Loucy (cell line): ENCODE measurements at regions not wholly inside any gene's neighbourhood (a gene's known extent, or its start where the extent isn't known, plus 50 kb on each side); places are given as distances from the start of the nearest gene placed in this dataset.

Experiments used
- H2AFZ ChIP-seq: fragments of 200-600 bp; sonication (generic); 2 replicates; pipeline ENCODE4 v1.6.0; 2016; ENCODE audit warnings: antibody characterized with exemption, mild to moderate bottlenecking, low read length, moderate library complexity
- H3F3A ChIP-seq: fragments of 200-600 bp; 2 replicates; pipeline ENCODE4 v1.6.0; 2016; ENCODE audit warnings: antibody characterized with exemption, low read depth, mild to moderate bottlenecking
- H3K27me3 ChIP-seq: fragments of 200-600 bp; sonication (generic); 2 replicates; pipeline ENCODE4 v1.6.1; 2014; ENCODE audit warnings: low read length, mild to moderate bottlenecking; ENCODE audit not compliant: insufficient read depth, poor library complexity, severe bottlenecking
- H3K36me3 ChIP-seq: fragments of 200-600 bp; sonication (generic); 2 replicates; pipeline ENCODE4 v1.6.1; 2016; ENCODE audit warnings: low read length; ENCODE audit not compliant: insufficient read depth
- H3K4me1 ChIP-seq: fragments of 200-600 bp; sonication (generic); 2 replicates; pipeline ENCODE4 v1.5.1; 2014; ENCODE audit warnings: low read length, mild to moderate bottlenecking; ENCODE audit not compliant: insufficient read depth, poor library complexity, severe bottlenecking
- H3K4me2 ChIP-seq: fragments of 200-600 bp; sonication (generic); 2 replicates; pipeline ENCODE4 v1.6.0; 2014; ENCODE audit warnings: antibody characterized with exemption, low read length, low read depth, mild to moderate bottlenecking; ENCODE audit not compliant: poor library complexity, severe bottlenecking
- H3K4me3 ChIP-seq: fragments of 200-600 bp; sonication (generic); 2 replicates; pipeline ENCODE4 v1.5.1; 2014; ENCODE audit warnings: low read length, mild to moderate bottlenecking, mixed read lengths; ENCODE audit not compliant: poor library complexity, severe bottlenecking
- H3K79me2 ChIP-seq: fragments of 200-600 bp; sonication (generic); 2 replicates; pipeline ENCODE4 v1.6.1; 2014; ENCODE audit warnings: low read length; ENCODE audit not compliant: insufficient read depth
- H3K9ac ChIP-seq: fragments of 200-600 bp; sonication (generic); 2 replicates; pipeline ENCODE4 v1.6.0; 2014; ENCODE audit warnings: mild to moderate bottlenecking, low read depth, low read length, moderate library complexity; ENCODE audit not compliant: poor library complexity, severe bottlenecking
- H3K9me2 ChIP-seq: fragments of 200-600 bp; sonication (generic); replicated peaks from 2 replicates; pipeline ENCODE4 v1.6.1; 2016; ENCODE audit warnings: low read depth, low read length, mixed read lengths
- H3K9me3 ChIP-seq: fragments of 200-600 bp; sonication (generic); 2 replicates; pipeline ENCODE4 v1.6.1; 2014; ENCODE audit warnings: mild to moderate bottlenecking, antibody characterized with exemption, low read length, low read depth; ENCODE audit not compliant: insufficient read depth
- H4K20me1 ChIP-seq: fragments of 200-600 bp; sonication (generic); 2 replicates; pipeline ENCODE4 v1.6.0; 2014; ENCODE audit warnings: antibody characterized with exemption, low read length, mild to moderate bottlenecking; ENCODE audit not compliant: insufficient read depth, poor library complexity, severe bottlenecking
- EZH2phosphoT487 ChIP-seq: fragments of 200-600 bp; IDR thresholded peaks from 2 replicates; pipeline ENCODE4 v1.6.1; 2018; ENCODE audit warnings: antibody characterized with exemption, mild to moderate bottlenecking, moderate library complexity, borderline replicate concordance
- TF ChIP-seq, protein P1 (sequence below): fragments of 200-600 bp; sonication (generic); conservative IDR thresholded peaks from 2 replicates; pipeline ENCODE4 v1.5.1; 2014; ENCODE audit warnings: mild to moderate bottlenecking, antibody characterized with exemption, low read length

DNA sequence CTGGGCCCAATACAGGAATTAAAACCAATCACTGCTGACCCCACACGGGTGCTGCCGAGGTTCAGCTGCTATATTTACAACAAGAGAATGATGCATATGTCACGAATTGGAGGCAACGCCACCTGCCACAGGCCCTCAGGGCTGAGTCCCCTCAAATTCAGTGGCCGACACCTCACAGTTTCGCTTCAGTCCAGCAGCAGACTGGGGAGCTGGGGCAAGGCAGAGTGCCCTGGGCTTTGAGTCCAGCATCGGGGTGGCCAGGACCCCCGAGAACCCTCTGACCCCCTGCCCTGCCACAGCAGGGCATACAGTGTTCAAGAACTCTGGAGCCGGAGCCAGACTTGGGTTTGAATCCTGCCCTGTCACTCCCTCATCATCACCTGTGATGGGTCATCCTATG, 247.2 kb downstream of the CTTN start:
- Histone ChIP-seq H3F3A (no peaks in the 10 kb centered on the region), H3K36me3 (no peaks in the 10 kb centered on the region), H3K4me2 (no peak overlapping the region), H3K4me1 (no peaks in the 10 kb centered on the region), H3K9me3 (peaks cover 5% of the 10 kb centered on the region; the same call in 1 of the 2 replicates), H3K9me2 (no peaks in the 10 kb centered on the region), H3K4me3 (no peak overlapping the region), H2AFZ (no peak overlapping the region), H3K9ac (no peak overlapping the region), H3K27me3 (no peaks in the 10 kb centered on the region), H3K79me2 (no peaks in the 10 kb centered on the region), H4K20me1 (no peaks in the 10 kb centered on the region)
- TF ChIP-seq, protein P1, sequence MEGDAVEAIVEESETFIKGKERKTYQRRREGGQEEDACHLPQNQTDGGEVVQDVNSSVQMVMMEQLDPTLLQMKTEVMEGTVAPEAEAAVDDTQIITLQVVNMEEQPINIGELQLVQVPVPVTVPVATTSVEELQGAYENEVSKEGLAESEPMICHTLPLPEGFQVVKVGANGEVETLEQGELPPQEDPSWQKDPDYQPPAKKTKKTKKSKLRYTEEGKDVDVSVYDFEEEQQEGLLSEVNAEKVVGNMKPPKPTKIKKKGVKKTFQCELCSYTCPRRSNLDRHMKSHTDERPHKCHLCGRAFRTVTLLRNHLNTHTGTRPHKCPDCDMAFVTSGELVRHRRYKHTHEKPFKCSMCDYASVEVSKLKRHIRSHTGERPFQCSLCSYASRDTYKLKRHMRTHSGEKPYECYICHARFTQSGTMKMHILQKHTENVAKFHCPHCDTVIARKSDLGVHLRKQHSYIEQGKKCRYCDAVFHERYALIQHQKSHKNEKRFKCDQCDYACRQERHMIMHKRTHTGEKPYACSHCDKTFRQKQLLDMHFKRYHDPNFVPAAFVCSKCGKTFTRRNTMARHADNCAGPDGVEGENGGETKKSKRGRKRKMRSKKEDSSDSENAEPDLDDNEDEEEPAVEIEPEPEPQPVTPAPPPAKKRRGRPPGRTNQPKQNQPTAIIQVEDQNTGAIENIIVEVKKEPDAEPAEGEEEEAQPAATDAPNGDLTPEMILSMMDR, result no peak
- no peak for TF ChIP-seq EZH2phosphoT487

DNA sequence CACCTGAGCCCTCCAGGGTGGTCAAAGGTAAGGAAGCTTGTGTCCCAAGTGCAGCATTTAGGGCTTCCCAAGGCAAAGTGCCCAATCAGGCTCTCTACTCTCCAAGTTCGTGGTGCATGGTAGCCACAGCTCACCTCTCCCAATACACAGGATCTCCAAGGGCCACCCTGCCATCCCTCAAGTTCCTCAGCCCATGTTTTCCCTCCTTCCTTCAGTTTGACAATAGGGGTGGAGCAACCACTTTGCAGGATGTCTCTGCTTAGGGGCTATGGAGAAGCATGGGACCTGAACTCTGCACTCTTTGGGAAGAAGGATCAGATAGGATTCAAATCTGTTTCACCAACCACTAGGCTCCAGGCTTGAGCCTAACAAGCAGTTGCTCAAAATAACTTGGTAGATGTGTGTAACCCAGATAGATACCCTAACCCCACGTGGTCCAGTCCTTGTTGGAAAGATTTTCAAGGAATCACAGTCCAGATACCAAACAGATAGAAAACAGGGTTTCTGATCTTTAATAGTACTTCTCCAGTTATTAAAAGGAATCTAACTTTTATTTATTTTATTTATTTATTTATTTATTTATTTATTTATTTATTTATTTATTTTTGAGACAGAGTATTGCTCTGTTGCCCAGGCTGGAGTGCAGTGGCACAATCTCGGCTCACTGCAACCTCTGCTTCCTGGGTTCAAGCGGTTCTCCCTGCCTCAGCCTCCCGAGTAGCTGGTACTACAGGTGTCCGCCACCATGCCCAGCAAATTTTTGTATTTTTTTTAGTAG, 248.1 kb downstream of the CTTN start:
- Histone ChIP-seq H2AFZ (no peak overlapping the region), H3F3A (no peaks in the 10 kb centered on the region), H3K4me2 (no peak overlapping the region), H3K27me3 (no peaks in the 10 kb centered on the region), H3K9me3 (peaks cover 3% of the 10 kb centered on the region; the same call in 1 of the 2 replicates), H3K36me3 (no peaks in the 10 kb centered on the region), H4K20me1 (no peaks in the 10 kb centered on the region), H3K4me1 (no peaks in the 10 kb centered on the region), H3K79me2 (no peaks in the 10 kb centered on the region), H3K4me3 (no peak overlapping the region), H3K9me2 (no peaks in the 10 kb centered on the region), H3K9ac (no peak overlapping the region)
- TF ChIP-seq EZH2phosphoT487, result no peak
- TF ChIP-seq, protein P1, result no peak

DNA sequence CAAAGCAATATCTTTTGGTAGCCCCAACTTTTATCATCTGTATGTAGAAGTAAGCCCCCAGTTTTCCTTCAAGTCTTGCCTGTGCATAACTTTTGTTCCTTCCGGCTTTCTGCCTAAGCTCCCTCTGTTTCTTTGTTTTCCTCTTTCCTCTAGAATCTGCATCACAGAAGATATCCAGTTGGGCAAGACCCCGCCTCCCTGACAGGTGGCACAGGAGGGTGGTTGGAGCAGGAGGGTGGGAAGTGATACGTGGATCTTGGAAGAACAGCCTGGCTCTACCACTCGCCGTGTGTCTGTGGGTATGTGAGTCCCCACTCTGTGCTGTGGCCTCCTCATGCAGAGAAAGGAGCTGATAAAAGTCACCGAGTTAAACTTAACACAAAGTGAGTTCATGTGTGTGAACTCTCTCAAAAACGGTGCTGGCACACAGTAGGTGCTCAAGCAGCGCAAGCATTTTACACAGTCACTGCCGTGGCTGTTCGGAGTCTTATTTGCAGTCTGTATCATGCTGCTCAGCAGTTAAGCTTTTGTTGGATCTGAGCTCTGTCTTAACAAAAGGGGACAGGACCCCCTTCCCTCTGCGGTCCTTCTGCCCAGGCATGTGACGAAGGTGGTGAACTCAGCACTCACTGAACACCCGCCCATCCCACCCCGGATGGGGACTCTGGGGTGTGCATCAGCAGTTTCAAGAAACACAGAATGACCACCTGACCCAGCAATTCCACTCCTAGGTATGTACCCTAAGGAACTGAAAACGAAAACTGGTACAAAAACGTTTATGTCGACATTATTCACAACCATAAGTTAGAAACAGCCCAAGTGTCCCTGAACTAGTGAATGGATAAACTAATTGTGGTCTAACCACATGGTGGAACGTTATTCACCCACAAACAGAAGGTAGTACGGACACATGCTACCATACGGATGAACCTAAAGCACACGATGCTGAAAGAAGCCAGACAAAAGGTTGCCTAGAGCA, 249.1 kb downstream of the CTTN start:
- Histone ChIP-seq H3K9ac (no peak overlapping the region), H3K9me2 (no peaks in the 10 kb centered on the region), H3K79me2 (no peaks in the 10 kb centered on the region), H4K20me1 (no peaks in the 10 kb centered on the region), H3K4me3 (no peak overlapping the region), H3K4me1 (no peaks in the 10 kb centered on the region), H3K4me2 (no peak overlapping the region), H2AFZ (no peak overlapping the region), H3K9me3 (peaks cover 3% of the 10 kb centered on the region; the same call in 1 of the 2 replicates), H3K36me3 (no peaks in the 10 kb centered on the region), H3F3A (no peaks in the 10 kb centered on the region), H3K27me3 (no peaks in the 10 kb centered on the region)
- TF ChIP-seq EZH2phosphoT487, result no peak
- TF ChIP-seq, protein P1, result no peak
